ENCODE measurements at regions not wholly inside any gene's neighbourhood (a gene's known extent, or its start where the extent isn't known, plus 50 kb on each side); places are given as distances from the start of the nearest gene placed in this dataset.

GRCh38 chr5:73355108-73355507 lies 93.5 kb downstream of the FOXD1 start:
- H3K27me3 ChIP-seq (replicated peaks; ENCODE audit: insufficient read depth, low read length), result no peaks in the 10 kb centered on the region
- H3K9me3 ChIP-seq (replicated peaks; ENCODE audit: insufficient read depth, low read length), result no peaks in the 10 kb centered on the region
- no peak overlapping the region for H3K27ac ChIP-seq (ENCODE audit: low read length)
- no peak overlapping the region for H3K9ac ChIP-seq (ENCODE audit: low read length)
- H3K4me3 ChIP-seq (ENCODE audit: low read length), result no peak overlapping the region
- H3K4me1 ChIP-seq (ENCODE audit: low read length), result peaks cover 16% of the 10 kb centered on the region; the same call in 1 of the 2 replicates
- no peaks in the 10 kb centered on the region for H3F3A ChIP-seq (ENCODE audit: insufficient read depth, low read length)
- TF ChIP-seq CTCF (IDR thresholded peaks at IDR 0.05; ENCODE audit: low read length) (no peak), EZH2 (optimal IDR thresholded peaks at IDR 0.05; ENCODE audit: low read depth, low read length) (no peak), EZH2phosphoT487 (IDR thresholded peaks at IDR 0.05; ENCODE audit: low read length) (no peak)
- H4K20me1 ChIP-seq (ENCODE audit: insufficient read depth, low read length), result no peaks in the 10 kb centered on the region
- no peaks in the 10 kb centered on the region for H3K9me2 ChIP-seq (replicated peaks; ENCODE audit: insufficient read depth, low read length)
- H2AFZ ChIP-seq (ENCODE audit: low read length), result no peak overlapping the region
- H3K36me3 ChIP-seq (replicated peaks; ENCODE audit: insufficient read depth, low read length), result no peaks in the 10 kb centered on the region
- H3K4me2 ChIP-seq (ENCODE audit: low read depth, low read length), result no peak overlapping the region
- no peaks in the 10 kb centered on the region for H3K79me2 ChIP-seq (ENCODE audit: low read length)
- no peak for DNase-seq

GRCh38 chr5:73354406-73354805 lies 94.2 kb downstream of the FOXD1 start:
- Histone ChIP-seq H3K79me2 (ENCODE audit: low read length) (no peaks in the 10 kb centered on the region), H3K9me3 (replicated peaks; ENCODE audit: insufficient read depth, low read length) (no peaks in the 10 kb centered on the region), H3K4me1 (ENCODE audit: low read length) (peaks cover 16% of the 10 kb centered on the region; the same call in 1 of the 2 replicates), H3K27me3 (replicated peaks; ENCODE audit: insufficient read depth, low read length) (no peaks in the 10 kb centered on the region), H4K20me1 (ENCODE audit: insufficient read depth, low read length) (no peaks in the 10 kb centered on the region), H2AFZ (ENCODE audit: low read length) (no peak overlapping the region), H3K27ac (ENCODE audit: low read length) (no peak overlapping the region), H3K4me2 (ENCODE audit: low read depth, low read length) (no peak overlapping the region), H3K4me3 (ENCODE audit: low read length) (no peak overlapping the region), H3K36me3 (replicated peaks; ENCODE audit: insufficient read depth, low read length) (no peaks in the 10 kb centered on the region), H3K9ac (ENCODE audit: low read length) (no peak overlapping the region), H3F3A (ENCODE audit: insufficient read depth, low read length) (no peaks in the 10 kb centered on the region), H3K9me2 (replicated peaks; ENCODE audit: insufficient read depth, low read length) (no peaks in the 10 kb centered on the region)
- TF ChIP-seq EZH2phosphoT487 (IDR thresholded peaks at IDR 0.05; ENCODE audit: low read length) (no peak), CTCF (IDR thresholded peaks at IDR 0.05; ENCODE audit: low read length) (no peak), EZH2 (optimal IDR thresholded peaks at IDR 0.05; ENCODE audit: low read depth, low read length) (no peak)
- DNase-seq, result no peak

- no peaks in the 10 kb centered on the region for H3K36me3 ChIP-seq (replicated peaks; ENCODE audit: insufficient read depth, low read length)
- no peak overlapping the region for H3K9ac ChIP-seq (ENCODE audit: low read length)
- no peak overlapping the region for H2AFZ ChIP-seq (ENCODE audit: low read length)
- no peak overlapping the region for H3K4me2 ChIP-seq (ENCODE audit: low read depth, low read length)
- no peak overlapping the region for H3K4me3 ChIP-seq (ENCODE audit: low read length)
- H3K27ac ChIP-seq (ENCODE audit: low read length), result no peak overlapping the region
- H3K9me3 ChIP-seq (replicated peaks; ENCODE audit: insufficient read depth, low read length), result no peaks in the 10 kb centered on the region
- DNase-seq, result no peak
- TF ChIP-seq EZH2phosphoT487 (IDR thresholded peaks at IDR 0.05; ENCODE audit: low read length) (no peak), EZH2 (optimal IDR thresholded peaks at IDR 0.05; ENCODE audit: low read depth, low read length) (no peak), CTCF (IDR thresholded peaks at IDR 0.05; ENCODE audit: low read length) (no peak)
- H3K27me3 ChIP-seq (replicated peaks; ENCODE audit: insufficient read depth, low read length), result no peaks in the 10 kb centered on the region
- H3K4me1 ChIP-seq (ENCODE audit: low read length), result peaks cover 16% of the 10 kb centered on the region; the same call in 1 of the 2 replicates
- no peaks in the 10 kb centered on the region for H3K79me2 ChIP-seq (ENCODE audit: low read length)
- H4K20me1 ChIP-seq (ENCODE audit: insufficient read depth, low read length), result no peaks in the 10 kb centered on the region
- no peaks in the 10 kb centered on the region for H3K9me2 ChIP-seq (replicated peaks; ENCODE audit: insufficient read depth, low read length)
- H3F3A ChIP-seq (ENCODE audit: insufficient read depth, low read length), result no peaks in the 10 kb centered on the region
These were observed 95.8 kb downstream of the FOXD1 start for GRCh38 chr5:73352649-73353230.

Data from MM.1S (cell line).